ELR (cell line): ENCODE measurements at regions not wholly inside any gene's neighbourhood (a gene's known extent, or its start where the extent isn't known, plus 50 kb on each side); places are given as distances from the start of the nearest gene placed in this dataset.

Experiments used
- DNase-seq: peaks from one replicate; pipeline ENCODE4 v3.0.0-alpha.2; 2015; ENCODE audit warnings: low read depth

DNA sequence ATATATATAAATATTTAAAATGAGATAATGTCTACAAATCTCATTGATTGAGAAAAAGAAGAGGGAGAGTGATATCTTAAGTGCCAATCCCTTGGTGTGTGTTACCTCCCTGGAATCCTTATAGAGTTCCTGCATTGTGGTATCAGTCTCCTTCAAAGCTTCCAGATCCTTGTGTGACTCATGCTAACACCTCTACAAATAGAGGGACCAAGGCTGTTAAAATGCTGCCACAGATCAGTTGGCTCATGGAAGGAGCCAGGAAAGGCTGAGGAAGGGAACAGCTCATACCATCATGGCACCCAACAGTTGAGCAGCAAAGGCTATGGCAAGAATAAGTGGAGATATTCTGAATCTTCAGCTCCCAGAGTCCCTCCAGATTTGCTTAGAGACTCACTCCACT lies 163.6 kb upstream of the ISX start:
- DNase-seq, result no peak

DNA sequence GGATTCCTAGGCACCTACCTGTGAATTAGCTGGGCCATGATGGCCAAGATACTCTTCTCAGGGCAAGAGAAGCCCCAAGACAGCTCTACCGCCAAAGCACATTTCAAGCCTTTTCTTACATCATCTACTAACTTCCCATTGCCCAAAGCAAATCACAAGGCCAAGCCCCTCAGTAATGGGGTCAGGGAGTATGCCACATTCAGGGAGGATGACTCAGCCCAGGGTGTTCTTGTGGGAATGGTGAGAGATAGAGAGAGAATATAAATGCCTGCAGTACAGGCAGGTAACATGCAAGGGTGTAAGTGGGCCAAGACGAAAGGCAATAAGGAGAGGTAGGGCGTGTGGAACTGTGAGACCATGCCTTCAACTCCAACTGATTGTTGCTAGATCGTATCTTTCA lies 162.5 kb upstream of the ISX start:
- DNase-seq, result no peak

DNA sequence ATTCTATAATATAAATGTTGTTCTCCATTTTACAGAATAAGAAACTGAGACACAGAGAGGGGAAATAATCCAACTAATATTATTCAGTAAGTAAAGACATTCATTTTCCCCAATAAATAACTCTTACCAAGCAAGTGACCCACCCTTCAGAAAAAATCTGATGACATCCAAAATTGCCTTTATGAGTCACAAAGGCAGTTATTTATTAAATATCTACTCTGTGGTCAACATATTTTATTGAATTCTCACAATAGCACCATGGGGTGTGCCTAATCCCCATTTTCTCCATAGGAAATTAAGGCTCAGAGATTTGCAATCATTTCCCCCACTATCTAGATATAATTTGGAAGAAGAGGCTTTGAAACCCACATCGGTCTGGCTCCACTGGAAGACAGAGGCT lies 161.5 kb upstream of the ISX start:
- no peak for DNase-seq

DNA sequence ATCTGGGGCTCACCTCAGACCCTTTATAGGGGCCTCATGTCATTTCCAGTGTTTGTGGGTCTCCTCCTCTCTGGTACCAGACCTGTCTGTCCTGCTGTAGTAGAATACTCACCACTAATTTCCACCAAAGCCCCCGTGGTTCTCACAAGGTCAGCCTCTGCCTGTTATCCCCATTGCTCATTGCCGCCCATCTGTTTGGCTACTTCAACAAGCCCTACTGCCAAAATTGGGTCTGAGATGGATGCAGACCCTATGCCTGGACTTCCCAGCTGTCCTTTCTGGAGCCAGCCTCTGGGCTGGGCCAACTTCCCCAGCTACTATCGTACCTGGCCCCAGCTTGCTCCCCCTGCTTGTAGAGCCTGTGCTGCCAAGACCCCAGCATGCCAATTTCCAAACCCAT lies 152.1 kb upstream of the ISX start:
- no peak for DNase-seq

DNA sequence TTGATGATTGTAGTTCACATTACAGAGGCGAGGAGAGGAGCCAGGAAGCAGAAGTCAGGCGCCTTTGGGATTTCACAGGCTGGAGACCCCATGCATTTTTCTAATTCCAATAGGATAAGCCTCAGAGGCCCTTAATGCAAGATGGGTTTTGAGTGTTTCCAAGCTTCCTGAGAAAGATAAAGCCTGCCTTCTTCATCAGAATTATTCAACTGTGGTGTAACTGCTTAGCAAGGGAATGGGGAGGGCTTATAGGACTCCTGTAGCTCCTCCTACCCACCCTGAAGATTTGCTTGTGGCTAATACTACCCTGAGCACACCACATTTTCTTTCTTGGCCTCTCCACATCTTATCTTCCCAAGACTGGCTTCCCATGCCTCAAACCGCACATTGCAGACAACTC lies 151.1 kb upstream of the ISX start:
- no peak for DNase-seq

DNA sequence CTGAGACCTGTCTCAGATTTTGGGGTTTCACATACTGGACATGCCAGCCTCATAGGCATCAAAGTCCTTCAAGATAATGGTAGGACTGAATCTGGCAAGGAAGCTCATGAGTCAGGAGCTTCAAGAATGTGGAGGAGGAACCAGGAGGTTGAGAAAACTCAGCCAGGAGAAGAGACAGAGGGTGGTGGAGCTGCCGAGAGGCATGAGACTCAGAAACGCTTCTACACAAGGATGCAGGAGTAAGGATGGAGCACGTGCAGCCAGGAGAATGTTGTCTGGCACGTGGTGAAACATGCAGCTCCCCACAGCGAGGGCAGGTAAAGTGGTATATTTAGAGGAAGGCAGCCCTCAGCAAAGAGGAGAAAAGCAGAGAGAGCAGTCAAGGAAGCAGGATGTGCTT lies 148.7 kb upstream of the ISX start:
- no peak for DNase-seq

DNA sequence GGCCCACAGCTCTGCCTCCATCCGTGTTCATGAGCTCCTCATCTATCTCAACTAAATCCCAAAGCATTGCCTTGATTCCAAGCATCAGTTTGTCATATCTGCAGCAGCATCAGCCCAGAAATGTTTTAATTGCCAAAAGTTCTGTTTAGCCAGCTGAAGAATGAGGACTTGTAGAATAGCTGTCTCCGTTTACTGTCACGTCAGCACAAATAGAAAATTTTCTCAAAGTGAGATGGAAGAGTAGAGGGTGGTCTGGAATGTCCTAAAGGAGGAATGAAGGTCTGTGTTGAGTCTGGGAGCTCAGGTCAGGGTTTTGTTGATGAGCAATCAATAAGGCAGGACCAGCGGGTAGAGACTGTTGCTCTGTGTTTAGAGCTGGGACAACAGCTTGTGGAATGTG lies 134.9 kb upstream of the ISX start:
- no peak for DNase-seq

DNA sequence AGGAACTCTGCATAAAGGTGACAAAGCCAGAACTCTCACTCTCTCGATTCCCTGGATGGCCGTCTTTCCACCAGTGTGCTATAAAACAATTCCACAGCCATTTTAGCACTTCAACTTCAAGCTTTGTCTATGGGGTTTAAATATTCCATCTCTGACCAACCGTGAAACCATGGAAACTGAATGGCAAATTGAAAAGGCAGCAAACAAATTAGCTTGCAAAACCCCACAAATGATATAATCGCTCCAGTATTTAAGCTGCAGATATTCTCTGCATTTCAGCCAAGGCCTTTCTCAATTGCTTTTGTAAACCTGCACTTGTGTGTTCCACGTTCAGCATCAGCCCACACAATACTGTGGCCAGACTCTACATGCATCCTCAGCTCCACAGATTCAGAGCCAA lies 131.7 kb upstream of the ISX start:
- DNase-seq, result no peak

DNA sequence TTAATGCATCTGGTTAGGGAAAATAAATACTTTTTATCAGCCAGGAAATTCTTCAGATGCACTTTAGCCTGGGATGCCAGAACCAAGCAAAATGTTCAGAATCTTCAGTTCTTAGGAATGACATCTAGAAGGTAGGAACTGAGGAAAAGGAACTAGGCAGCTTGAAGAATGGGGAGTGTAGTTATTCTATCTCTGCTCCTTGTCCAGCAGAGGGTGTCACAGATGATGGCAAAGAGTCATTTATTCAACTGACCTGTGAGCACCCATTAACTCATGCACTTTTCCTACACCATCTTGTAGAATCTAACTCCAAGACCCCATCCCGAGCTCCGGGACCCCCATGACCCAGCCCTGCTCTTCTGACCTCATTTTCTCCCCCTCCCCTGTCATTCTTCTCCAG lies 122.1 kb upstream of the ISX start:
- DNase-seq, result no peak

DNA sequence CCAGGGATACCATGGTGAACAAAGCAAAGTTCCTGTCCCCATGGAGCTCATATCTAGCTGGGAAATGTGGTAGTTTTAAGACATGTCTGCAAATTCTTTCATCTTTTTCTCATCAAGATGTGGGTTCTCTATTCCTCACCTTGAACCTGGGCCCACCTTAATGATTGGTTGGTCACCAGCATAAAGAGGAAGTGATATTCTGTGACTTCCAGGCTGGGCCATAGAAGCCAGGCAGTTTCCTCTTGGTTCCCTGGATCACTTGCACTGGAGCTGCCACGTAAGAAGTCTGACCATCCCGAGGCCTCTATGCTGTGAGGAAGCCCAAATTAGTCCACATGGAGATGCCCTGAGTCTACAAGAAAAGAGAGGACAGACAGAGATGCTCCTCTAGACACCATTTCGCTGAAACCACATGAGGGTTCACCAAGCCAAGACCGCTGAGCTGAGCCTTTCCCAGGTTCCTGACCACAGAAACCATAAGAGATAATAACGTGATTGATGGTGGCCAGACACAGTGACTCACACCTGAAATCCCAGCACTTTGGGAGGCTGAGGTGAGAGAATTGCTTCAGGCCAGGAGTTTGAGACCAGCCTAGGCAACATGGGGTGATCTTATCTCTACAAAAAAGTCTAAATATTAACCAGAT lies 119.5 kb upstream of the ISX start:
- no peak for DNase-seq

DNA sequence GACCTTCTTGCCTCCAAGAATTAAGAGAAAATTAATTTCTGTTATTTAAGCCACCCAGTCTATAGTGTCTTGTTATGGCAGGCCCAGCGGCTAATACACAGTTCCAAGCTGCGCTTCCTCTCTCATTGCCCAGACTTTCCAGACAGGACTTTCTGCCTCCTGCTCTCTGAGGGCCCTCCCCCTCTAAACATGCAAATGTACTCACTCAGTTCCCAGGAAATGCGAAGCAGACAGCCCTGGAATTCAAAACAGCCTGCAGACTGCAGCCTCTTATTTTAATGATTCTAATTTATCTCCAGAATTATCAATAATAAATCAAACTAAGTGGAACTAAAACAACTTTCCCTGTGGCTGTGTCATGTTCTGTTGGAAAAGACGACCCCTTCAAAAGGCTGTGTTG lies 115.5 kb upstream of the ISX start:
- DNase-seq, result no peak

DNA sequence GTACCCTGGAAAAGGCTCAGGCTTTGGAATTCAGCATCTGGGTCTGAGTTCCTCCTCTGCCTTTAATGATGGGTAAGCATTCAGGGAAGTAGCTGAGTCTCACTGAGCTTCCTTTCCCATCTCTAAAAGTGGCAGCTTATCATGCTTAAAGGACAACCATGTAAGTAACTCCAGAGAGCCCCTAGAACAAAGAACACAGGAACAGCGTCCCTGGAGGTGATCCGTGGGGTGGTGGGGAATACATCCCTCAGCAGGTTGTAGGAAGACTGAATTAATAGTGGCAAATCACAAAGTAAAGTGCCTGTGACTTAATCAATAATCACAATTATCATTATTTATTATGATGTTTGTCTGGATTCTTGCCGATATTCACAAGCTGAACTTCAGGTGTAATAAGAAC lies 114.7 kb upstream of the ISX start:
- DNase-seq, result no peak

DNA sequence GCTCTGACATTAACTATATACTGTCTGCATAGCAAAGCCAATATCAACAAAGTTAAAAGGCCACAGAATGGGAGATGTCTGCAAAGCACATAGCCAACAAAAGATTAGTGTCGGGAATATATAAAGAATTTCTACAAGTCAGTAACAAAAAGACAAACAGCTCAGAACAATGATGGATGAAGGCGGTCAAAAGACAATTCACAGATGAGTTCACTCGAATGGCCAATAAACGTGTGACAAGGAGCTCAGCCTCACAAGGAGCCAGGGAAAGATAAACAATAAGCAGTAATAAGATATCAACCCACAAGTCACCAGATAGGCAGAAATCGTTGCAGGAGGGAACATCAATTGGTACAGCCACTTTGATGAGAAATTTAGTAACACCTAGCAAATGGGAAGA lies 106.0 kb upstream of the ISX start:
- DNase-seq, result no peak

DNA sequence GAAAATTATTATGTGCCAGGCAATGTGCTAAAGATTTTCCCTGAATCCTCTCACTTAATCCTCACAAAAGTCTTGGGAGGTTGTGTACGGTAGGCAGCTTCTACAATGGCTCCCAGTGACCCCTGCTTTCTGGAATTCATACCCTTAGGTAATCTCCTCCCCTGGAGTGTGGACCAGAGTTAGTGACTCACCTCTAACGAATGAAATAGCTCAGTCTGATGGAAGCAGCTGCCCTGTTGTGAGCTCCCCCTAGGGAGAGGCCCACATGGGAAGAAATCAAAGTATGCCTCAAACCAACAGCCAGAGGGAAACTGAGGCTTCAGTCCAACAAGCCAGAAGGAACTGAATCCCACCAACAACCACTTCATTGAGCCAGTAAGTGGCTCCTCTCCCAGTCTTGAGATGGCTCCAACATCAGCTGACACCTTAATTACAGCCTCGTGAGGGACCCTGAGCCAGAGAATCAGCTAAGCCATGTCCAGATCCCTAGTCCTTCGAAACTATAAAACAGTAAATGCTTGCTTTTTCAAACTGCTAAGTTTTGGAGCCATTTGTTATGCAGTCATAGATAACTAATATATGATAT lies 98.9 kb upstream of the ISX start:
- peak; percentile 3 for DNase-seq

DNA sequence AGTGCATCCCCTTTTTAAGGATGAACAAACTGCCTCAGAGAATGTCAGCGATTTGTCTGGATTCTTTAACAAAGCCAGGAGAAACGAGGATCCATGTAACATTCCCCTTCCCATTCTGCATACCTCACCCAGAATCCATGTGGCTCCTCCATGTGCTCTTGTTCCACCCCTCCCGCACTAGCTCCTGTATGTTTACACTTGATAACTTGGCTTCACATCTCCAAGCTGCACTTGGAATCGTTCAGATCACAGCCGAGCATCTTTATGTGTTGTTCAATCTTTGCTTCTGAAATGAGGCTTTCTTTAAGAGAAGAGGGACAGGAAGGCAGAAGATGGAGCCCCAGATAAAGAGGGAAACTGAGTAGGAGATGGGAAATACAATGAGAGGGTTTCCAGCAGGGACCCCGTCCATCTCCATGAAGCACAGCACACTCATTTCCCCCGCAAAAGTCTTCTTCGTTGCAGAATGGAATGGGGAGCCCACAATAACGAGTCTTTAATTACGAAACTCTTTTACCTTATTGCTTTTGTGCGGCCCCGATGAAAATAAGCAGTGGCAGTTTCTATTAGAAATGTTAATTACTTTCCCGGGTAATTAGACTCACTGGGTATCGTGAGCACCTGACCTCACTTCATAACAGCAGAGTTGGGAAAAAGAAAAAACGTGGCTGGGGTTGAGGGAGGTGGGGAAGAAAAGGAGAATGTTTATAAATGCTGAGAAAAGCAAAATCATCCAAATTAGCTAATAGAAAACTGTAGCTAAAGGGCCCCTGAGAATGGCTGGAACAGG lies 96.8 kb upstream of the ISX start:
- DNase-seq, result no peak

DNA sequence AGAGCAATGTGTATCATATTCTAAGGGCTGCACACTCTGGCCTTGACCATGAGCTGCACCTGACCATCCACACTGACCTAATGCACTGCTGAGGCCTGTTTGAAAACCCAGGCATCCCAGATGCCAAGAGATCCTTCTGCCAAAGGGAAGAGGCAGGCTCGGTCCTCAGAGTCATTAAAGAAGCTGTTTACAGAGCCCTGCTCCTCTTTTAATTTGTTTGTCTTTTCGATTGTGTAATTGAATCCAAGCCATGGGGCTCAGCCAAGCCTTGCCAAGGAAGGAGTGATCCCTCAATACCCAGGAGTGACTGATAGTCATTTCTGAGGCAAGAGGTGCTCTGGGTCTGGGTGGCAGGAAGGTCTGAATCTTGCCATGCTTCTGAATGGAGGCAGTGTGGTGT lies 94.5 kb upstream of the ISX start:
- DNase-seq, result no peak

DNA sequence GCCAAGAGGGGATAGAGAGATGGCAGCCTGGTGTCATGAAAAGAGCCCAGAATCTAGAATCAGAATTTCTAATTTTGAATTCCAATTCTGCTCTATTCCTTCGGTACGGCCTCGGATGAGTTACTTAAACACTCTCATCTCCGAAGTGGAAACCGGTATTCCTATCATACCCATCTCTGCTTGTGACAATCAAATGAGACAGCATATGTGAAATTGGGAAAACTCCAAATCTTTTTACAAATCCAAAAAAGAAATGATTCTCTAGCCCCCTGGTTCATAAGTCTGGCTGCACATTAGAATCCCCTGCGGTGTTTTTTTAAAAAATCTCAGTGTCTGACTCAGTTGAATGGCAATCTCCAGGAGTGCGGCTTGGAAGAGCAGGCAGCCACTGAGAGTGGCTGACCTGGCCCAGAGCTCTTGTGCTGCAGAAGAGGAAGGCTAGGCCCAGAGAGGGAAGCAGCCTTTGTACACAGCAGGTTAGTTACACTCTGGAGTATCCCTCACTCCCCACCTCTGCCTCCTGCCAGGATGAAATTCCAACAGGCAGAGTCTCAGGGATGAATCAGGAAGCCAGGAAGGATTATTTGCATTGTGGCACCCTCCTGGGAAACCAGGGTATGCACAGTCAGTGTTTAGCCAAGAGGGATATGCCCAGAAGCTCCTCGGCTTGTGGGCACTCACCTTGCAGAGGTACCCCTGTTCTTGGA lies 93.6 kb upstream of the ISX start:
- DNase-seq, result no peak

DNA sequence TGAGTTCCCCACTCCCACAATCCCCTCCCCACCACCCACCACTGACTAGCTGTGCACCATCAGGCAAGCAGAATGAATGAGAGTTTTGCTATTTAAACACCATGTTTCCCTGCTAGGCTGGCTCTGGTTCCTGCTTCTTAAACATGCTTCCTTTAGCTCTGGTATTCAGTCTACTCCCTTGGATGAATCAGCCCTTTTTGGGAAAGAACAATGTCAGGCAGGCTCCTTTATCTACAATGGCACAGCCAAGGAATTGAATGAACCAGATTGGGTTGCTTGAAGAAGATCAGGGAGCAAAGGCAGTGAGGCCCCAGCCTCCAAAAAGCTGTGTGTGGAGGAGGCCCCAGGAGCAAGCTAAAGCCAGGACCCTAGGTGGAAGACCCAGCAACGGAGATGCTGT lies 92.9 kb upstream of the ISX start:
- DNase-seq, result no peak

DNA sequence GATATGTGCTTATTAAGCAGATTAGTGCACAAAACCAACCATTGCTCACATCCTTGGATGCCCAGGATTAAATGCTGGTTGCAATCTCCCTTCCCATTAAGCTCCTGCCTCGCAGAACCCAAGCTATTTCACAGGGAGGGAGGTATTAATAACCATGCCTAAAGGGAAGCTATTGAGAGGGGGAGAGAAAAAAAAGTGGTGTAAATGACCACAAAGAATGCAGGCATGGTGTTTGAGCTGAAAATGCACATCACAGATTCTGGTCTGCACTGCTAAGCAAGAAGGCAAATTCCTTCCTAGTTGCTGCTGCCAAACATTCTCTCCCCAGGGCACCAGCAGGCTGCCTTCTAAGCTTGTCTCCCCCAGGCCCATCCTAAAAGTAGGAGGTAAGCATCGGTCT lies 92.0 kb upstream of the ISX start:
- no peak for DNase-seq

DNA sequence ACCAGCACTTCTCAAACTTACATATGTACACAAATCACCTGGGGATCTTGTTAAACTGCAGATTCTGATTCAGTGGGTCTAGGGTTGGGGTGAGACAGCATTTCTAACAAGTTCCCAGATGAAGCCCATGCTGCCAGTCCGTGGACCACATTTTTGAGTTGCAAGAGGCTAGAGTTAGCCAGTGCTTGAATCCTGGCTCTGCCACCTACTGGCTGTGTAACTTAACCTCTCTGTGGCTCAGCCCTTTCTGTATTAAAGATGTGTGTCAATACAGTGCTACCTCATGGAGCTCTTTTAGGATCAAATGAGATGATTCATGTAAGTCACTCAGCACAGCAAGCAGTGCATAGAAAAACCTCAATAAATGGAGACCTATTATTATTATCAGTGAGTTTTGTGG lies 90.2 kb upstream of the ISX start:
- no peak for DNase-seq

DNA sequence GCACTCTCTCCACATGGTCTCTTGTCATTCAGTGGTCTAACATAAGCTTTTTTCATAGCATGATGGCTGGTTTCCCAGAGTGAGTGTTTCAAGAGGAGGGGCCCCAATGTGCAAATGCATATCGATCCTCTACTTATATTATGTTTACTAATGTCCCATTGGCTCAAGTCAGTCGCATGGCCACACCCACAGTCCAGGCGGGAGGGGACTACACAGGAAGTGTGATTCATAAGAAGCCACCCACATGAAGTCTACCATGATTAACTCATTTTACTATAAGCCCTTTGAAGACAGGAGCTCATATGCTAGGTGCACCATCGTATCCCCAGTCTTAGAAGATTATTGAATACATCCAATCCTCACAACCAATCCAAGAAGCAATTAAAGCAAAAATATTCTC lies 89.5 kb upstream of the ISX start:
- DNase-seq, result no peak

DNA sequence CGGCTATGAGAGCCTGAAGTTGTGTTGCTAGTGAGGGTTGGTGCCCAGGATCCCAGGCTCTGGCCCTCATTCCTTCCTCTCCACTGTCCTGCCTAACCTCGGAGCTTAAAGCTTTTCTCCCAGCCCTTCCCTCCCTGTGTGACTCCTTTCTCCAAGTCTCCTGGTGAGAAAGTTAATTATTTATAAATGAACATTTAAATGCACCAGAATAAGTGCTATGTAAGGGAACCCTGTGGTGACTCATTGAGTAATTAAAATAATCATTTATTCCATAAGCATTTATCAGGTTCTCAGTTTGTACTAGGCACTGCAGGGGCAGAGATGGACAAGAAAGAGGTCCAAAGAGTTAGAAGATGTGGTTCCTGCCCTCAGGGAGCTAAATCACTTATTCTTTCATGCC lies 89.1 kb upstream of the ISX start:
- DNase-seq, result no peak

DNA sequence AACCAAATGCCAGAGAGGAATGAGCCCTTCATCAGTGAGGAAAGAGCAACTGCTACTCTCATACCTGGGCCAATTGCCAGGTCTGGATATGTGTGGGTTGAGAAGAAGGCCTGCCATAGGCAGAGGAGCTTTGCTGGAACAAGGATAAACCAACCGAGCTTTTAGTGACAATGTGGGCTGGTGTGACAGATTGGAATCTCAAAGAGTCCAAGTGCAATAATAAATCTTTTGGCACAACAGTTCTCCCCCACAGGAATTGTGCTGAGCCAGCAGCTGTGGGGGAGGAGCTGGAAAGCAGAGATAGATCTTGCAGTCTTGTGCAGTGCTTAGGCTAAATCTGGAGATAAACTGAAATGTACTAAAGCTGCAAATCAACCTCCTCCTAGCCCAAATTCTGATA lies 79.4 kb upstream of the ISX start:
- no peak for DNase-seq
